Suprapubic skin (tissue), 4 donors: ENCODE measurements at regions not wholly inside any gene's neighbourhood (a gene's known extent, or its start where the extent isn't known, plus 50 kb on each side); places are given as distances from the start of the nearest gene placed in this dataset.

Experiments
- DNase-seq, 2 donors: peaks; one replicate each; pipeline ENCODE4 v3.0.0-alpha.2; 2019; ENCODE audit warnings: low spot score in 2 of 2
- H3K27ac ChIP-seq: fragments of 200-600 bp; sonication (generic); one replicate; pipeline ENCODE4 v1.5.1; 2019
- H3K27me3 ChIP-seq: fragments of 200-600 bp; sonication (generic); one replicate; pipeline ENCODE4 v1.5.1; 2019
- H3K36me3 ChIP-seq: fragments of 200-600 bp; sonication (generic); one replicate; pipeline ENCODE4 v1.5.1; 2019
- H3K4me1 ChIP-seq: fragments of 200-600 bp; sonication (generic); one replicate; pipeline ENCODE4 v1.5.1; 2019
- H3K4me3 ChIP-seq: fragments of 200-600 bp; sonication (generic); one replicate; pipeline ENCODE4 v1.5.1; 2019; ENCODE audit warnings: mild to moderate bottlenecking
- H3K9me3 ChIP-seq: fragments of 200-600 bp; sonication (generic); one replicate; pipeline ENCODE4 v1.5.1; 2019
- CTCF ChIP-seq, 2 donors: fragments of 200-600 bp in 1 of 2; fragments of 450-650 bp in 1 of 2; sonication (generic) in 1 of 2; IDR thresholded peaks; one replicate each; pipeline ENCODE4 v1.5.1; 2016 to 2019; ENCODE audit warnings: antibody characterized with exemption in 2 of 2, mild to moderate bottlenecking in 1 of 2, moderate library complexity in 1 of 2
- EP300 ChIP-seq: sonication (generic); formaldehyde crosslinking; IDR thresholded peaks from one replicate; pipeline ENCODE4 v1.6.1; 2017; ENCODE audit warnings: antibody characterized with exemption
- POLR2A ChIP-seq, 2 donors: fragments of 450-650 bp; IDR thresholded peaks; one replicate each; pipeline ENCODE4 v1.6.1; 2017; ENCODE audit warnings: antibody characterized with exemption in 2 of 2, mild to moderate bottlenecking in 2 of 2, moderate library complexity in 2 of 2
- POLR2AphosphoS5 ChIP-seq, 3 donors: sonication (generic); formaldehyde crosslinking; IDR thresholded peaks; one replicate each; pipeline ENCODE4 v1.6.1; 2017; ENCODE audit warnings: antibody characterized with exemption in 3 of 3
- WGBS: methylation state at CpG from one replicate; pipeline ENCODE4 v1.1.5; 2018; 5-methylcytosine and 5-hydroxymethylcytosine counted together

GRCh38 chr2:887639-888038 lies 63.0 kb upstream of the SNTG2 start:
- H3K27ac ChIP-seq = no peak overlapping the region
- no peaks in the 10 kb centered on the region for H3K36me3 ChIP-seq
- H3K27me3 ChIP-seq = peaks cover 35% of the 10 kb centered on the region
- no peak for DNase-seq
- no peaks in the 10 kb centered on the region for H3K4me1 ChIP-seq
- TF ChIP-seq POLR2A (IDR thresholded peaks at IDR 0.05) (no peak), CTCF (IDR thresholded peaks at IDR 0.05) (no peak), POLR2AphosphoS5 (IDR thresholded peaks at IDR 0.05) (no peak), EP300 (no peak)
- H3K4me3 ChIP-seq = no peak overlapping the region
- no peaks in the 10 kb centered on the region for H3K9me3 ChIP-seq
- WGBS = 73% methylated on average over 6 of the region's 6 CpGs

GRCh38 chr2:886072-887022 lies 64.3 kb upstream of the SNTG2 start:
- H3K9me3 ChIP-seq = no peaks in the 10 kb centered on the region
- peaks cover 40% of the 10 kb centered on the region for H3K27me3 ChIP-seq
- TF ChIP-seq EP300 = no peak
- TF ChIP-seq POLR2A (IDR thresholded peaks at IDR 0.05) = no peak
- no peak for TF ChIP-seq POLR2AphosphoS5 (IDR thresholded peaks at IDR 0.05)
- TF ChIP-seq CTCF (IDR thresholded peaks at IDR 0.05) = no peak
- H3K4me1 ChIP-seq = no peaks in the 10 kb centered on the region
- DNase-seq = peak in 1 of 2 donors; percentile 66
- H3K27ac ChIP-seq = no peak overlapping the region
- 85% methylated on average over 30 of the region's 34 CpGs for WGBS
- H3K4me3 ChIP-seq = no peak overlapping the region
- H3K36me3 ChIP-seq = no peaks in the 10 kb centered on the region

- peak in 1 of 2 donors; percentile 67 for DNase-seq
- Histone ChIP-seq H3K36me3 (no peaks in the 10 kb centered on the region), H3K9me3 (no peaks in the 10 kb centered on the region), H3K27ac (no peak overlapping the region), H3K4me3 (no peak overlapping the region), H3K27me3 (peaks cover 44% of the 10 kb centered on the region), H3K4me1 (no peaks in the 10 kb centered on the region)
- no peak for TF ChIP-seq EP300
- TF ChIP-seq POLR2AphosphoS5 (IDR thresholded peaks at IDR 0.05) = no peak
- no peak for TF ChIP-seq CTCF (IDR thresholded peaks at IDR 0.05)
- no peak for TF ChIP-seq POLR2A (IDR thresholded peaks at IDR 0.05)
- WGBS = 81% methylated on average over 24 of the region's 26 CpGs
Observed at GRCh38 chr2:885230-886071, 65.2 kb upstream of the SNTG2 start.

- Histone ChIP-seq H3K4me1 (no peaks in the 10 kb centered on the region), H3K4me3 (no peak overlapping the region), H3K27me3 (peaks cover 44% of the 10 kb centered on the region), H3K36me3 (no peaks in the 10 kb centered on the region), H3K9me3 (no peaks in the 10 kb centered on the region), H3K27ac (no peak overlapping the region)
- TF ChIP-seq CTCF (IDR thresholded peaks at IDR 0.05) = no peak
- no peak for TF ChIP-seq POLR2AphosphoS5 (IDR thresholded peaks at IDR 0.05)
- TF ChIP-seq POLR2A (IDR thresholded peaks at IDR 0.05) = no peak
- no peak for TF ChIP-seq EP300
- no peak for DNase-seq
- 41% methylated on average over 21 of the region's 21 CpGs for WGBS
Observed at GRCh38 chr2:883803-884748, 66.6 kb upstream of the SNTG2 start.
